ENCODE measurements at regions not wholly inside any gene's neighbourhood (a gene's known extent, or its start where the extent isn't known, plus 50 kb on each side); places are given as distances from the start of the nearest gene placed in this dataset.

GRCh38 chr13:105599477-105600037 lies 935.9 kb downstream of the EFNB2 start:
- Histone ChIP-seq H3K36me3 (ENCODE audit: control insufficient read depth, insufficient read depth, low read length) (no peaks in the 10 kb centered on the region), H3K4me3 (replicated peaks; ENCODE audit: low read depth, low read length) (no peak overlapping the region), H3K27me3 (replicated peaks; ENCODE audit: control insufficient read depth, insufficient read depth, low read length) (no peaks in the 10 kb centered on the region)
- no peak for TF ChIP-seq CTCF (IDR thresholded peaks at IDR 0.05; ENCODE audit: insufficient read depth, low read length, poor library complexity, severe bottlenecking)
- no peak for DNase-seq (ENCODE audit: extremely low read depth, insufficient read length)

GRCh38 chr13:105598529-105598928 lies 936.9 kb downstream of the EFNB2 start:
- Histone ChIP-seq H3K27me3 (replicated peaks; ENCODE audit: control insufficient read depth, insufficient read depth, low read length) (no peaks in the 10 kb centered on the region), H3K36me3 (ENCODE audit: control insufficient read depth, insufficient read depth, low read length) (no peaks in the 10 kb centered on the region), H3K4me3 (replicated peaks; ENCODE audit: low read depth, low read length) (no peak overlapping the region)
- no peak for DNase-seq (ENCODE audit: extremely low read depth, insufficient read length)
- no peak for TF ChIP-seq CTCF (IDR thresholded peaks at IDR 0.05; ENCODE audit: insufficient read depth, low read length, poor library complexity, severe bottlenecking)

- TF ChIP-seq CTCF (IDR thresholded peaks at IDR 0.05; ENCODE audit: insufficient read depth, low read length, poor library complexity, severe bottlenecking), result no peak
- Histone ChIP-seq H3K36me3 (ENCODE audit: control insufficient read depth, insufficient read depth, low read length) (no peaks in the 10 kb centered on the region), H3K4me3 (replicated peaks; ENCODE audit: low read depth, low read length) (no peak overlapping the region), H3K27me3 (replicated peaks; ENCODE audit: control insufficient read depth, insufficient read depth, low read length) (no peaks in the 10 kb centered on the region)
- DNase-seq (ENCODE audit: extremely low read depth, insufficient read length), result no peak
These were observed 937.9 kb downstream of the EFNB2 start for GRCh38 chr13:105597573-105597972.

- no peaks in the 10 kb centered on the region for H3K36me3 ChIP-seq (ENCODE audit: control insufficient read depth, insufficient read depth, low read length)
- DNase-seq (ENCODE audit: extremely low read depth, insufficient read length), result no peak
- no peak for TF ChIP-seq CTCF (IDR thresholded peaks at IDR 0.05; ENCODE audit: insufficient read depth, low read length, poor library complexity, severe bottlenecking)
- H3K27me3 ChIP-seq (replicated peaks; ENCODE audit: control insufficient read depth, insufficient read depth, low read length), result no peaks in the 10 kb centered on the region
- H3K4me3 ChIP-seq (replicated peaks; ENCODE audit: low read depth, low read length), result no peak overlapping the region
These were observed 940.0 kb downstream of the EFNB2 start for GRCh38 chr13:105595471-105595870.

GRCh38 chr13:105591277-105591676 lies 944.2 kb downstream of the EFNB2 start:
- H3K27me3 ChIP-seq (replicated peaks; ENCODE audit: control insufficient read depth, insufficient read depth, low read length), result no peaks in the 10 kb centered on the region
- no peak overlapping the region for H3K4me3 ChIP-seq (replicated peaks; ENCODE audit: low read depth, low read length)
- H3K36me3 ChIP-seq (ENCODE audit: control insufficient read depth, insufficient read depth, low read length), result no peaks in the 10 kb centered on the region
- no peak for TF ChIP-seq CTCF (IDR thresholded peaks at IDR 0.05; ENCODE audit: insufficient read depth, low read length, poor library complexity, severe bottlenecking)
- DNase-seq (ENCODE audit: extremely low read depth, insufficient read length), result no peak

- no peak for TF ChIP-seq CTCF (IDR thresholded peaks at IDR 0.05; ENCODE audit: insufficient read depth, low read length, poor library complexity, severe bottlenecking)
- Histone ChIP-seq H3K4me3 (replicated peaks; ENCODE audit: low read depth, low read length) (no peak overlapping the region), H3K27me3 (replicated peaks; ENCODE audit: control insufficient read depth, insufficient read depth, low read length) (no peaks in the 10 kb centered on the region), H3K36me3 (ENCODE audit: control insufficient read depth, insufficient read depth, low read length) (no peaks in the 10 kb centered on the region)
- no peak for DNase-seq (ENCODE audit: extremely low read depth, insufficient read length)
These were observed 947.7 kb downstream of the EFNB2 start for GRCh38 chr13:105587786-105588185.
